Motor neuron (in vitro differentiated cells): ENCODE measurements at regions not wholly inside any gene's neighbourhood (a gene's known extent, or its start where the extent isn't known, plus 50 kb on each side); places are given as distances from the start of the nearest gene placed in this dataset.

Experiments used
- ATAC-seq, 8 experiments: fragments of 200-7000 bp; cut with Tn5 transposase; replicated peaks in 6 of 8; 2 replicates each; pipeline ENCODE4 v1.8.0; 2021; ENCODE audit warnings: mild to moderate bottlenecking in 8 of 8, moderate library complexity in 8 of 8
- H3K27ac ChIP-seq, 2 donors: fragments of 250-450 bp; sonication (Bioruptor Pico); 2 replicates each; pipeline ENCODE4 v1.9.0; 2021; ENCODE audit warnings: antibody characterized with exemption in 2 of 2, mild to moderate bottlenecking in 2 of 2, moderate library complexity in 1 of 2
- H3K4me1 ChIP-seq, 2 donors: fragments of 250-450 bp; sonication (Bioruptor Pico); replicated peaks in 1 of 2; 2 replicates each; pipeline ENCODE4 v1.6.1; 2021; ENCODE audit warnings: antibody characterized with exemption in 2 of 2, mild to moderate bottlenecking in 2 of 2, moderate library complexity in 1 of 2
- H3K4me3 ChIP-seq, 5 donors: fragments of 250-450 bp; sonication (Bioruptor Pico); 2 replicates each; pipeline ENCODE4 v1.9.0; 2021; ENCODE audit warnings: antibody characterized with exemption in 5 of 5, mild to moderate bottlenecking in 5 of 5, moderate library complexity in 4 of 5
- WGBS, 10 experiments: fragments of 450-650 bp; shearing (Covaris generic); methylation state at CpG; one replicate each; pipeline ENCODE4 v1.0.0; 2022; 5-methylcytosine and 5-hydroxymethylcytosine counted together
- in situ Hi-C, 9 experiments: fragments of 400-800 bp; cut with MboI; loops; one replicate each; pipeline ENCODE4 v1.15.0; 2021; ENCODE audit warnings: low sequenced_read_pairs in 9 of 9, low pct_unique_long_range_greater_than_20kb in 2 of 9; ENCODE audit not compliant: unreplicated experiment in 9 of 9

DNA sequence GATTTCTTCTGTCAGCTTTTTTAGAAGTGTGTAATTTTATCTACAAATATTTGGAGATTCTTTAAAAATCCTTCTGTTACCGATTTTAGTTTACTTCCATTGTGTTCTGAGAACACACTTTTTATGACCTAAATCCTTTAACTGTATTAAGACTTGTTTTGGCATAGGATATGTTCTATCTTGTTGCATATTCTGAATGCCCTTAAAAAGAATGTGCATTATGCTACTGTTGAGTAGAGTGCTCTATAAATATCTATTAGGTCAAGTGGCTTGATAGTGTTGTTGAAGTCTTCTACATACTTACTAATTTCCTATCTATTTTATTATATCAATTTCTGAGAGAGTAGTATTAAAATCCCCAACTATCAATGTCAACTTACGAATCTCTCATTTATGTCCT, 502.2 kb downstream of the MAFB start:
- ATAC-seq: peak in 2 of 8 experiments; percentile 57 to 62
- H3K27ac ChIP-seq: no peak overlapping the region
- in situ Hi-C loops: no loop called here
- no peak overlapping the region for H3K4me3 ChIP-seq
- WGBS, 10 experiments: 23 to 100% (median 71%) methylated on average over 1 to 2 of the region's 2 CpGs
- no peaks in the 10 kb centered on the region for H3K4me1 ChIP-seq

DNA sequence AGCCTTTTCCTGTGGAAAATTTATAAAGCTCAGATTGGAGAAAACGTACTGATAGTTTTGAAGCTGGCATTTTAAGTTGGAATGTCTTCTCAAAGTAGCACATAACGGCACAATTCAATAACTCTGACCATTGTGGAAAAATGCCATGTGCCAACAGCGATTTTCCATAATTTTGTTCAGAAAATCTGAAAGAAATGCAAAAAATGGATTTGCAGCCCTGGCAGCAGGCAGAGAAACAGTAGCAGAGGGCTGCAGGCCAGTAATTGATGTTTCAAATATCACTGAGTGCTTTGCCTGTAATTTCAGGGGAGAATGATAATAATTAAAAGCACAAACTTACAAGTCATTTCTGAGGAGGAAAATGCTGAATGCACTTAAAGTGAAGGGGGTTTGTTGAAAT, 507.4 kb downstream of the MAFB start:
- no peak overlapping the region for H3K4me3 ChIP-seq
- H3K4me1 ChIP-seq: no peaks in the 10 kb centered on the region
- in situ Hi-C loops: no loop called here
- 6 to 100% (median 82%) methylated on average over 2 to 3 of the region's 3 CpGs; no CpG with 5 or more reads in 2 of the 10 experiments for WGBS, 10 experiments
- no peak for ATAC-seq
- no peak overlapping the region for H3K27ac ChIP-seq

- Histone ChIP-seq H3K4me1 (no peaks in the 10 kb centered on the region), H3K27ac (no peak overlapping the region), H3K4me3 (no peak overlapping the region)
- 0 to 100% (median 80%) methylated on average over 1 to 4 of the region's 4 CpGs; no CpG with 5 or more reads in 1 of the 10 experiments for WGBS, 10 experiments
- peak in 1 of 8 experiments; percentile 52 for ATAC-seq
- in situ Hi-C loops: no loop called here
These were observed 512.8 kb downstream of the MAFB start for GRCh38 chr20:40176098-40176841.

DNA sequence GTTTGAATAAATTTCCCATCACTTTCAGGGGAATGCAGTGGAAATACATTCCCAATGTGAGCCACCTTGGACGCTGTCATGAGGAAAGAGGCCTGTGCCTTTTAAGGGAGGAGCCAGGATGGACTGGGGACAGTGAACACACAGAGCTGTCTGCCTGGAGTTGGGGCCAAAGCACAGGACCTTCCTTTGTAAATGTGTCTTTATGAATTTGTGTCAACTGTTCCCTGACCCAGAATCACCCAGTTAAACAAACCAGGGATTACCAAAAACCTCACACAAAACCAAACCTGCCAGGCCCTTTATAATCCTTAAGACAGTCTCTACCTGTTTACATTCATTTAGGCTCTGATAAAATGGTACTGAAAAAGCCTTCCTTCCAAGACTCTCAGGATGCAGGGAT, 513.7 kb downstream of the MAFB start:
- WGBS, 10 experiments: 20 to 83% (median 50%) methylated on average over 1 of the region's 1 CpG; no CpG with 5 or more reads in 7 of the 10 experiments
- Histone ChIP-seq H3K4me1 (no peaks in the 10 kb centered on the region), H3K4me3 (no peak overlapping the region), H3K27ac (no peak overlapping the region)
- ATAC-seq: no peak
- in situ Hi-C loops: no loop called here

DNA sequence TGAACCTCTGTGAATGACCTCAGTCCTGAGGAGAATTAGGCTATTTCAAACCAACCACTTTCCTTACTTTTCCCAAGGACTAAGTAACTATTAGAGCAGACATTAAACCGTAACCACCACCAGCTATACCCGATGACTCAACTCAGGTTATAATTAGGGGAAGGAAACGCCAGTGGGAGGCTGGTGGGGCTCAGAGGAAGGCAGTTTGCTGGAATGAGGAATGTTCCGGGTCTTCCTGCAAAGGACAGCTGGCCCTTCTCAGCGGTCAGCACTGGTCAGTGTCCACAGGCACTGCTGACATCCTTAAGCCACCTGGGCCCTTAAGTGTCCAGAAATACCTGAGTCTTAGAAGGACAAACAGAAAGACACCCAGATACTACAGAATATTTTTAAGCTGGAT, 515.2 kb downstream of the MAFB start:
- in situ Hi-C loops: loop anchor here in 2 of 9 experiments (25.0 kb wide), 1 partner anchor 513 kb away; the partner anchor contains the start of gene MAFB (in 2 of the 2)
- no peak overlapping the region for H3K27ac ChIP-seq
- 20 to 88% (median 73%) methylated on average over 1 to 4 of the region's 5 CpGs; no CpG with 5 or more reads in 3 of the 10 experiments for WGBS, 10 experiments

GRCh38 chr20:40168981-40169620, 519.9 kb downstream of the MAFB start:
- in situ Hi-C loops: loop anchor here in 2 of 9 experiments (25.0 kb wide), 1 partner anchor 518 kb away; the partner anchor contains the start of gene MAFB (in 2 of the 2)
- WGBS, 10 experiments: 0 to 100% (median 56%) methylated on average over 1 to 2 of the region's 2 CpGs; no CpG with 5 or more reads in 1 of the 10 experiments
- no peaks in the 10 kb centered on the region for H3K4me1 ChIP-seq
- no peak overlapping the region for H3K27ac ChIP-seq
- H3K4me3 ChIP-seq: no peak overlapping the region
- no peak for ATAC-seq

More for the DNA sequence above, 515.2 kb downstream of the MAFB start:
- H3K4me3 ChIP-seq: no peak overlapping the region
- H3K4me1 ChIP-seq: no peaks in the 10 kb centered on the region
- no peak for ATAC-seq

- no peak for ATAC-seq
- Histone ChIP-seq H3K27ac (no peak overlapping the region), H3K4me1 (no peaks in the 10 kb centered on the region), H3K4me3 (no peak overlapping the region)
- in situ Hi-C loops: loop anchor here in 2 of 9 experiments (25.0 kb wide), 1 partner anchor 526 kb away; the partner anchor contains the start of gene MAFB (in 2 of the 2)
These were observed 527.6 kb downstream of the MAFB start for GRCh38 chr20:40161391-40161790.

GRCh38 chr20:40160097-40160550, 528.9 kb downstream of the MAFB start:
- Histone ChIP-seq H3K4me1 (no peaks in the 10 kb centered on the region), H3K27ac (no peak overlapping the region), H3K4me3 (no peak overlapping the region)
- peak in 5 of 8 experiments; percentile 21 to 94 (median 91) for ATAC-seq
- 7 to 100% (median 84%) methylated on average over 3 to 7 of the region's 7 CpGs; no CpG with 5 or more reads in 1 of the 10 experiments for WGBS, 10 experiments
- in situ Hi-C loops: loop anchor here in 2 of 9 experiments (25.0 kb wide), 1 partner anchor 527 kb away; the partner anchor contains the start of gene MAFB (in 2 of the 2)

GRCh38 chr20:40159276-40159675, 529.8 kb downstream of the MAFB start:
- no peaks in the 10 kb centered on the region for H3K4me1 ChIP-seq
- in situ Hi-C loops: loop anchor here in 2 of 9 experiments (25.0 kb wide), 1 partner anchor 528 kb away; the partner anchor contains the start of gene MAFB (in 2 of the 2)
- no peak overlapping the region for H3K27ac ChIP-seq
- ATAC-seq: no peak
- no peak overlapping the region for H3K4me3 ChIP-seq
- 57 to 100% (median 89%) methylated on average over 1 to 5 of the region's 5 CpGs for WGBS, 10 experiments

DNA sequence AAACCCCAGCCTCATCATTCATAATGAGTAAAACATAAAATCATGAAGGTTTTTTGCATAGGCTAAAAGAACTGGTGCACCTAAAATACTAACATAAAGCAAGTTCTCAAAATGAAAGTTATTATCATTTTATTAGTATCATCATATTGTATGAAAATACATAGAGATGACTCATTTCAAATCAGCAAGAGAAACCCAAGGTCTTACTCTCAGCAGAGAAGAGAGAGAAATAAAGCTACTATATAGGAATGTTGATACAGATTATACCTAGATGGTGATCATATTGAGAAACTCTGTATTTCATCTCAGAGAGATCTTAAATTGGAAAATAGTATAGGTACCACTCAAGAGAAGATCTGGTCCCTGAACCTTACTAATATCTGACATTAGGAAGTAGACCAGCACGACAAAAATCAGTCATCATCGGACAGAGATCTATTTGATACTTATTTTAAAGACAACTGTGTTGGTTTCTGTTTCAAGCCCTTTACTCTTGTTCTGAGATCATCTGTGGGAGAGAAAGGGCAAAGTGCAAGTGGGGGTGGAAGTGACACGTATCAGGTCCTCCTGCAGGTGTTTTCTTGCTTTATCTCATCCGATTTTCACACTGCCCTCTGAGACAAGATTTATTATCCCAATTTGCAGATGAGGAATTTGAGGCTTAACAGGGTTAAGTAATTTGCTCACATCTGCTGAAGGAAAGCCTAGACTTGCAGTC, 532.3 kb downstream of the MAFB start:
- no peak for ATAC-seq
- Histone ChIP-seq H3K4me1 (no peaks in the 10 kb centered on the region), H3K27ac (no peak overlapping the region), H3K4me3 (no peak overlapping the region)
- WGBS, 10 experiments: 47 to 75% (median 55%) methylated on average over 2 to 4 of the region's 4 CpGs; no CpG with 5 or more reads in 4 of the 10 experiments
- in situ Hi-C loops: loop anchor here in 2 of 9 experiments (25.0 kb wide), 1 partner anchor 531 kb away; the partner anchor contains the start of gene MAFB (in 2 of the 2)

- no peaks in the 10 kb centered on the region for H3K4me1 ChIP-seq
- 0 to 100% (median 80%) methylated on average over 1 to 2 of the region's 2 CpGs; no CpG with 5 or more reads in 3 of the 10 experiments for WGBS, 10 experiments
These were observed 534.5 kb downstream of the MAFB start for GRCh38 chr20:40154514-40154913.

GRCh38 chr20:40148886-40149285, 540.1 kb downstream of the MAFB start:
- in situ Hi-C loops: no loop called here
- H3K4me3 ChIP-seq: no peak overlapping the region
- no peak for ATAC-seq
- WGBS, 10 experiments: 29 to 85% (median 75%) methylated on average over 1 to 7 of the region's 7 CpGs; no CpG with 5 or more reads in 1 of the 10 experiments
- no peaks in the 10 kb centered on the region for H3K4me1 ChIP-seq
- no peak overlapping the region for H3K27ac ChIP-seq

More at GRCh38 chr20:40154514-40154913, 534.5 kb downstream of the MAFB start:
- no peak for ATAC-seq
- in situ Hi-C loops: loop anchor here in 2 of 9 experiments (25.0 kb wide), 1 partner anchor 533 kb away; the partner anchor contains the start of gene MAFB (in 2 of the 2)
- no peak overlapping the region for H3K27ac ChIP-seq
- no peak overlapping the region for H3K4me3 ChIP-seq
